ENCODE measurements at regions not wholly inside any gene's neighbourhood (a gene's known extent, or its start where the extent isn't known, plus 50 kb on each side); places are given as distances from the start of the nearest gene placed in this dataset.

GRCh38 chr20:41881466-41882046, 263.4 kb upstream of the CHD6 start:
- no peak for DNase-seq (ENCODE audit: low read depth)

GRCh38 chr20:41879123-41879522, 260.9 kb upstream of the CHD6 start:
- no peak for DNase-seq (ENCODE audit: low read depth)

GRCh38 chr20:41877911-41878310, 259.7 kb upstream of the CHD6 start:
- no peak for DNase-seq (ENCODE audit: low read depth)

- DNase-seq (ENCODE audit: low read depth), result no peak
Measured at GRCh38 chr20:41874658-41875057, 256.5 kb upstream of the CHD6 start.

GRCh38 chr20:41872930-41873329, 254.8 kb upstream of the CHD6 start:
- no peak for DNase-seq (ENCODE audit: low read depth)

- no peak for DNase-seq (ENCODE audit: low read depth)
Measured at GRCh38 chr20:41870869-41871462, 252.8 kb upstream of the CHD6 start.

- DNase-seq (ENCODE audit: low read depth), result no peak
Measured at GRCh38 chr20:41869261-41869660, 251.1 kb upstream of the CHD6 start.

- no peak for DNase-seq (ENCODE audit: low read depth)
Measured at GRCh38 chr20:41865938-41866337, 247.8 kb upstream of the CHD6 start.

GRCh38 chr20:41862476-41862875, 244.3 kb upstream of the CHD6 start:
- DNase-seq (ENCODE audit: low read depth), result no peak

- DNase-seq (ENCODE audit: low read depth), result no peak
Measured at GRCh38 chr20:41861772-41862422, 243.7 kb upstream of the CHD6 start.

- DNase-seq (ENCODE audit: low read depth), result no peak
Measured at GRCh38 chr20:41854765-41855164, 236.6 kb upstream of the CHD6 start.

- no peak for DNase-seq (ENCODE audit: low read depth)
Measured at GRCh38 chr20:41853806-41854205, 235.6 kb upstream of the CHD6 start.

- DNase-seq (ENCODE audit: low read depth), result no peak
Measured at GRCh38 chr20:41848180-41848579, 230.0 kb upstream of the CHD6 start.

- DNase-seq (ENCODE audit: low read depth), result no peak
Measured at GRCh38 chr20:41837669-41838224, 219.6 kb upstream of the CHD6 start.

- DNase-seq (ENCODE audit: low read depth), result no peak
Measured at GRCh38 chr20:41833739-41834138, 215.6 kb upstream of the CHD6 start.

- DNase-seq (ENCODE audit: low read depth), result no peak
Measured at GRCh38 chr20:41830702-41831101, 212.5 kb upstream of the CHD6 start.

- no peak for DNase-seq (ENCODE audit: low read depth)
Measured at GRCh38 chr20:41819436-41819835, 201.3 kb upstream of the CHD6 start.

GRCh38 chr20:41818991-41819390, 200.8 kb upstream of the CHD6 start:
- DNase-seq (ENCODE audit: low read depth), result no peak

- DNase-seq (ENCODE audit: low read depth), result no peak
Measured at GRCh38 chr20:41818369-41818768, 200.2 kb upstream of the CHD6 start.

GRCh38 chr20:41811456-41811855, 193.3 kb upstream of the CHD6 start:
- DNase-seq (ENCODE audit: low read depth), result no peak

- DNase-seq (ENCODE audit: low read depth), result no peak
Measured at GRCh38 chr20:41800040-41800439, 181.9 kb upstream of the CHD6 start.

- no peak for DNase-seq (ENCODE audit: low read depth)
Measured at GRCh38 chr20:41798930-41799502, 180.8 kb upstream of the CHD6 start.

- DNase-seq (ENCODE audit: low read depth), result no peak
Measured at GRCh38 chr20:41786158-41786557, 168.0 kb upstream of the CHD6 start.
